ENCODE measurements at regions not wholly inside any gene's neighbourhood (a gene's known extent, or its start where the extent isn't known, plus 50 kb on each side); places are given as distances from the start of the nearest gene placed in this dataset.
"Not testable (repeated sequence)": the region's sequence is repeated elsewhere in the genome, so short reads cannot be mapped to it uniquely, and the experiment has no call there.

- TF ChIP-seq CTCF (conservative IDR thresholded peaks at IDR 0.05; ENCODE audit: low read length); EZH2phosphoT487 (IDR thresholded peaks at IDR 0.05; ENCODE audit: borderline replicate concordance): not testable (repeated sequence)
These were observed 219.5 kb downstream of the SPATA31A6 start for GRCh38 chr9:42402919-42403318.

Data from Loucy (cell line).